22Rv1 (cell line): ENCODE measurements at regions not wholly inside any gene's neighbourhood (a gene's known extent, or its start where the extent isn't known, plus 50 kb on each side); places are given as distances from the start of the nearest gene placed in this dataset.

Source experiments
- CTCF ChIP-seq: fragments of 450-650 bp; IDR thresholded peaks from 2 replicates; pipeline ENCODE4 v1.5.1; 2017; ENCODE audit warnings: mild to moderate bottlenecking
- ZFX ChIP-seq: fragments of 450-650 bp; IDR thresholded peaks from 2 replicates; pipeline ENCODE4 v1.6.1; 2017; ENCODE audit warnings: antibody characterized with exemption, borderline replicate concordance

- TF ChIP-seq CTCF, result no peak
- no peak for TF ChIP-seq ZFX
Measured at GRCh38 chr9:38183994-38184568, 115.1 kb upstream of the SHB start.
